BJ (cell line): ENCODE measurements at regions not wholly inside any gene's neighbourhood (a gene's known extent, or its start where the extent isn't known, plus 50 kb on each side); places are given as distances from the start of the nearest gene placed in this dataset.

Experiments
- CTCF ChIA-PET: fragments of 350-600 bp; formaldehyde crosslinking; extraction: SDS; loops from one replicate; lab custom pipeline; 2021; ENCODE audit warnings: antibody characterized with exemption, inconsistent platforms; lab: Yijun Ruan, JAX
- POLR2A ChIA-PET: fragments of 300-600 bp; sonication (Branson Sonifier 250); formaldehyde crosslinking; extraction: SDS; loops from one replicate; lab custom pipeline; 2021; ENCODE audit warnings: antibody characterized with exemption; lab: Charles Lee
- DNase-seq: peaks from one replicate; pipeline ENCODE4 v3.0.0-alpha.2; 2011; ENCODE audit warnings: low read depth
- H3K27me3 ChIP-seq: 2 replicates; pipeline ENCODE4 v1.6.0; 2011; ENCODE audit warnings: low read length; ENCODE audit not compliant: control insufficient read depth, insufficient read depth
- H3K36me3 ChIP-seq: 2 replicates; pipeline ENCODE4 v1.5.1; 2011; ENCODE audit warnings: low read length; ENCODE audit not compliant: control insufficient read depth, insufficient read depth
- H3K4me3 ChIP-seq: 2 replicates; pipeline ENCODE4 v1.5.1; 2011; ENCODE audit warnings: low read depth, mild to moderate bottlenecking, control low read depth, low read length
- CTCF ChIP-seq: IDR thresholded peaks from 2 replicates; pipeline ENCODE4 v1.5.1; 2011; ENCODE audit warnings: low read depth, mild to moderate bottlenecking, control low read depth, inconsistent platforms, low read length, moderate library complexity; ENCODE audit not compliant: insufficient read depth

- TF ChIP-seq CTCF: no peak
- ChIA-PET CTCF (no interaction called here), POLR2A (no interaction called here)
- H3K36me3 ChIP-seq: no peaks in the 10 kb centered on the region
- H3K4me3 ChIP-seq: no peak overlapping the region
- no peak for DNase-seq
- no peaks in the 10 kb centered on the region for H3K27me3 ChIP-seq
These were observed 117.9 kb downstream of the PDHA2 start for GRCh38 chr4:95957759-95958158.

- Histone ChIP-seq H3K27me3 (no peaks in the 10 kb centered on the region), H3K36me3 (no peaks in the 10 kb centered on the region), H3K4me3 (no peak overlapping the region)
- ChIA-PET POLR2A (no interaction called here), CTCF (no interaction called here)
- no peak for DNase-seq
- no peak for TF ChIP-seq CTCF
These were observed 119.3 kb downstream of the PDHA2 start for GRCh38 chr4:95959182-95959581.

- ChIA-PET POLR2A (no interaction called here), CTCF (no interaction called here)
- no peak for DNase-seq
- Histone ChIP-seq H3K4me3 (no peak overlapping the region), H3K36me3 (no peaks in the 10 kb centered on the region), H3K27me3 (no peaks in the 10 kb centered on the region)
- TF ChIP-seq CTCF: no peak
These were observed 119.7 kb downstream of the PDHA2 start for GRCh38 chr4:95959633-95960032.

GRCh38 chr4:95963456-95963855, 123.6 kb downstream of the PDHA2 start:
- POLR2A ChIA-PET: no interaction called here
- TF ChIP-seq CTCF: no peak
- DNase-seq: no peak
- H3K4me3 ChIP-seq: no peak overlapping the region
- CTCF ChIA-PET: no interaction called here
- H3K36me3 ChIP-seq: no peaks in the 10 kb centered on the region
- H3K27me3 ChIP-seq: no peaks in the 10 kb centered on the region

GRCh38 chr4:95979961-95980876, 140.3 kb downstream of the PDHA2 start:
- POLR2A ChIA-PET: no interaction called here
- CTCF ChIA-PET: no interaction called here
- no peak for DNase-seq
- Histone ChIP-seq H3K36me3 (no peaks in the 10 kb centered on the region), H3K27me3 (no peaks in the 10 kb centered on the region), H3K4me3 (no peak overlapping the region)
- no peak for TF ChIP-seq CTCF
